Stimulated activated naive CD4-positive, alpha-beta T cell (primary cell): ENCODE measurements at regions not wholly inside any gene's neighbourhood (a gene's known extent, or its start where the extent isn't known, plus 50 kb on each side); places are given as distances from the start of the nearest gene placed in this dataset.

Experiments used
- DNase-seq, 6 experiments: peaks; one replicate each; lab custom pipeline; 2025; lab: John Stamatoyannopoulos, UW

DNA sequence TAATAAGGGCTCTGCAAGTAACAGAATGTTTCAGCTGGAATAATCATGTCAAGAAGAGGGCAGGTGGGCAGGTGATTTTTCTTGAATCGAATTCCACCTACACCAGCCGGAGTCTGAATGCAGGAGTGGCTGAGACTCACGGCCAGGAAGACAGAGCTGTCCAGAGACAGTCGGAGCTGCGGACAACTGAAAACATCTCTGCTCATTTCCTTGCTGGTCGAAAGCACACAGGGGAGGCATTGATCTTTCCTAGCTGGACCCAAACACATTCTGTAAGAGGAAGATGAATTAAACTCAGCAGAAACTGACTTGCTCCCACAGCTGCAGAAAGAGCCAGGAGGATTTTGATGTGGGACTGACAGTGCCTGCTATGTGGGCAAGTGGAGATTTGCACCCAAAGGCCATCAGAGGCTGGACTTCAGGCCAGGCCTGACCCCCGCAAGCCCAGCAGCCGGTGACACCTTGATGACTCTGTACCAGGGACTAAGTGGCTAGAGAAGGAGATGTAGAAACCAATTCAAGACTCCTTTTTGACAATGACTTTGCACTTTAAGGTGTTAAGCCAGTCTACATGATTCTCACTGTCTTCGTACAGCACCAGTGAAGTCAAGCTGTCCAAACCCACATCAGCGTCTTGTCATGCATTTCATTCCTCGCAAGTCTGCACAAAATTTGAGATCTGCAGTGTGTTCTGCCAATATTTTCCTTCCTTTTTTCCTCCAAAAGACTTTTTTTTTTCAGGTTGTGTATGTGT lies 169.4 kb downstream of the TEX36 start:
- DNase-seq: no peak

DNA sequence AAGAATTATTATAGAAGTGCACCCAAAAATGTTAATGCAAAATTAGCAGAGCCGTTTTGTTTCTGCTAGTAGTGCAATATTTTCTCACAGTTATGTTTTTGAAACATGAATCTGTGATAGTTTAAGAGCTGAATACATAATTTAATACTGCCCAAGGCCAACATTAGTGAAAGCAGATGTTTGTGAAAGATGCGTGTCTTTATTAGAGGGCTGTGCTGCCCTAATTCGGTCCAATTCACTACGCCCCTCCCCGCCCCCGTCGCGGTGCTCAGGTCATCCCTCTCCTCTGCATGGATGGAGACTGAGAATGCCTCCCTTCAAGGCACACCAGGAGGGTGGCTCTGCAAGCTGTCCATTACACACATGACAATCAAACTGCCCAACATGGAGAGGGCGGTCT lies 172.0 kb downstream of the TEX36 start:
- DNase-seq: no peak

DNA sequence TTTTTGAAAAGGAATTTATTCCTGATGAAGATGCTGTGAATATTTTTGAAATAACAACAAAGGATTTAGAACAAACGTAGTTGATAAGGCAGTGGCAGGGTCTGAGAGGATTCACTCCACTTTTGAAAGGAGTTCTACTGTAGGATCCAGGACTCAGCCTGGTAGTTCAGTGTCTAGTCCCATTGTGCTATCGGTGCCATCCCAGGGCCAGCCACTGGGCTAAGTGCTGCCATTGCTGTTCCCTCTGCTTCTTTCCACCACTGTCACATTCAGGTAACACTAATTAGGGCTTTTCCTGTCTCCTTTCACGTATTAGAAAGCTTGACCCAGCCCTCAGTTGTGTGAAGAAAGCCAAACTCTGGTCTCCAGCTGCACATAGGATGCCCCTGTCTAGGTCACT lies 177.3 kb downstream of the TEX36 start:
- DNase-seq: no peak

DNA sequence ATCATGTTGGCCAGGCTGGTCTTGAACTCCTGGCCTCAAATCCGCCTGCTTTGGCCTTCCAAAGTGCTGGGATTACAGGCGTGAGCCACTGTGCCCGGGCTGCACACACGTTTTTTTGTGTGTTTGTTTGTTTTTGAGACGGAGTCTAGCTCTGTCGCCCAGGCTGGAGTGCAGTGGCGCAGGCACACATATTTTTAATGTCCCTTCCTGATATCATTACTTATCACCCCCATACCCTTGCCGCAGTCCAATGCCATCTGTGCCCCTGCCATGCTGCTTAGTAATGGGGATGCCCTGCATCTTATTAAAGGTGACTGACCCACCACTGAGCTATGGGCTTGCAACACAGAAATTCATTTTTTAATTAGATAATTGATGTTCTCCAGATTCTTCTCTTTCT lies 180.7 kb downstream of the TEX36 start:
- DNase-seq: no peak

DNA sequence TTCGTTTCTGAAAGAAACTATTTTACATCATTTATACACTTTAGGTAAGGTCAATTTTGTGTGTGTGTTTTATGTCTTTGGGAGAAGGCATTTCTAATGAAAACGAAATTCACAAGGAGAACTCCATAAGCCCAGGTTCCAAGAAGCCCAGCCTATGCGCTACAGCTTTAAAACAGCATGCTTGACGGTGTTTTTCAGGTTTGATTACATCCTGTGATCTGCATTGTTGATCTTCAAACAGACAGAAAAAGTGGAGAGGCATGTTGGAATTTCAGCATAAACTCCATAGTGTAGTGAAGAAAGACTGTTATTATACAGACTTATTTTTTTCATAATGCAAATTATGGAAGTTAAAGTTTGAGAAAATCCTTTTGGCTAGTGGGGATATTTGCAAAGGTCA lies 187.6 kb downstream of the TEX36 start:
- DNase-seq: no peak

DNA sequence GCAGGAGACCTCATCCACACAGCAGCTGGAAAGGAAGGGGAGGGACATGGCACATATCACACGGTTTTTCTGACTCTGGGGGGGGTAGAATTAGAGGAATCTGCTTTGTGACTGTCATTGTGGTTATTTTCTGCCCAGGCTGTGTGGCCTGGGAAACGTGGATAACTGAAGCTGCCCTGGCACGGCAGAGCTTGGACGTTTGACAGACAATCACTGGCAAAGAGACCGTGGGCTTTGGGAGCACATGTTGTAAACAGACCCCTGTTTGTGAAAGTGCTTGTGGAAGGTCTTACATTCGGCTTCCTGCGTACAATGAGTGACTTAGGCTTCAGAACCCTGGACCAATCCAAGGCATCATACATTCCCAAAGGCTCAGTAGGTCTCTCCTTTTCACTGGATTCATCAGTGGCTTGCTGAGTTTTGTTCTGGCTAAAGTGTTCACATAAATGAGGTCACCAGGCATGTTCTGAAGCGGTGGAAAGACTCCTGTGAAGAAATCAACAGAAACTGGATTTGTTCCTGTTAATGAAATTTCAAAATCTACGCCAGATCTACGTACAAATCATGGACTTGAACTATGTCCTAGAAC lies 188.2 kb downstream of the TEX36 start:
- no peak for DNase-seq

DNA sequence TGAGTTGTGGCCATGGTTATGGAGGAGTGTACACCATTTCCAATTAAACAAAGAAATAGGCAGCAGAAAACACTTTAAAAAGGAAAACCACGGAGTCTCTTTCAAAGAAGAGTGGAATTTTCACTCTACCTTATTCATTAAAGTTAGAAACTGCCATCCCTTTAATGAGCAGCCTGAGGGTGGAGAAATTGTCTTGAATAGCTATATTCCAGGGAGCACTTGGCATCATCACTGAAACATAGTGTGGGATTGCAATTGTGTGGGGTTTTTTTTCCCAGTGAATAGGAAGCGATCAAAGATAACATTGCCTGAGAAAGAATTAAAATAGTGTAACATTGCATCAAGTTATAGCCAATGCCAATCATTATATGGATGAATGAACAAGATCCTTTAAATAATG lies 191.6 kb downstream of the TEX36 start:
- DNase-seq: no peak

DNA sequence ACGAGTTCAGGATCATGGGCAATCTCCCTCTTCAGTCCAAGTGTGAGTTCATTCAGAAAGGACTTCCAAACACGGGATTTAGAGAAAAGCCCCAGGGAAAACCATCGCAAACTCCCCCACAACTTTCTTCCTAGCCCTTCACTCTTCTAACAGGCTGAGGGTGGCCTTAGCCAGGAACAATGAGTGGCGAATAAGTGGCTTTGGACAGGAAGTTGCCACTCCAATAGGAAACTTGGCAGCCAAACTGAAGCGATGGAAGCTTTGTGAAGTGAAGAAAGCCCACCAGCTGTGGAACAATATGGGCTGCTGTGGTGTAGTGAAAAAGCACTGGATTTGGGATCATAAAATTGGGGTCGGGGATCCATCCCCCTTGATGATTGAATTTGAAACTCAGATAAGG lies 193.2 kb downstream of the TEX36 start:
- DNase-seq: no peak

DNA sequence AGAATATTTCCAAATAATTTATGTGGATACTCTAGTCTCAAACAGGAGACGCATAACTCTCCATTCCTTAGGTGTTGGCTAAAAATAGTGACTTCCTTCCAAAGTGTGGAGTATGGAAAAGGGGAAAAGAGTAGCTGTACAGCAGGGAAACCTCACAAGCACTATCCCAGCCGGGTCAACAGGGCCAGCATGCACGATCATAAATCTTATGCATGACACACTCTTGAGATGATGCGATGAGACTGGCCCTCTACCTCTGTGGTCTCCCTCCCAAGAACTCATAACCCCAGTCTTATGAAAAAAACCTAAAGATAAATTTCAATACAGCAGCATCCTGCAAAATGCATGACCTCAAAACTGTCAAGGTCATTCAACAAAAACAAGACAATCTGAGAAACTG lies 197.3 kb downstream of the TEX36 start:
- no peak for DNase-seq

DNA sequence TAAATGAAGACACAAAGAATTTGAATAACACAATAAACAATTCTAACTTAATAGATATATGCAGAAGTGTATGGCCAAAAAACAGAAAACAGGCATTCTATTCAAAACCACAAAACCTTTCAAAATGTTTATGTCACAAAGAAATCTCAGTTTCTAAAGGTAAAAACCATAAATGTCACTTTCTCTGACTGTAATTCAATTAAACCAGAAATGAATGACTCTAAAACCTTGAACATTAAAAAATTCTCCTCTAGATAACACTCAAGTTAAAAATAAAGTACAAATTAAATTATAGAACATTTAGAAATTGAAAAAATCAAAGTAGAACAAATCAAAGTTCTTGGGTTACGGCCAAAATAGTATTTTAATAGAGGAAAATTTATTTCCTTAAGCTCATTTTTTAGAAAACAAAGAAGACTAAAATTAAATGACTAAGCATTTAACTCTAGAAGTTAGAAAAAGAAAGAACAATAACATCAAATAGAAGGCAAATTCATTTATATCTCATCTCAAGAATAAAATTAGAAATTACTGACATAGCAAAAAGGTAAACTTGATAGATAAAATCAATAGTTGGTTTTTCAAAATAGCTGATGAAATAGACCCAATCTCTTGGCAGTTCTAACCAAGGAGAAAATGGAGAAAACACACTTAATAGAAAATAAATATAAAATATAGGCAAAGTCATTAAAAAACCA lies 198.8 kb downstream of the TEX36 start:
- no peak for DNase-seq

DNA sequence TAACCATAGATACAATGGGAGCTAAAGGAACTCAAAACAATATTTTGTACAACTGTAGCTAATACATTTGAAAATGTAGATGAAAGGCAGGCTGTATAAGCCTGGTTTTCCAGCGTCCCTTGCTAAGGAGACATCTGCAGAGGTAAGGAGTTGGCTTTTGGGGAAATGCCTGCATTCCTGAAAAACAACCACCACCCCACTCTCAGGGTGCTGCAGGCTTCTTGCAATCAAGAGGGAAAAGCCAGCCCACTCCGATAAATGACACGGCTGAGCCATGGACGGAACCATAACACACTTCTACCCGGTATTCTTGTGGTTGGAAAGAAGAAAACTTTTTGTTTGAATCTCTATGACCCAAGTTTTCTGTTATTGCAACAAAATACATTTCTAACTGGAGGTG lies 200.3 kb downstream of the TEX36 start:
- no peak for DNase-seq

DNA sequence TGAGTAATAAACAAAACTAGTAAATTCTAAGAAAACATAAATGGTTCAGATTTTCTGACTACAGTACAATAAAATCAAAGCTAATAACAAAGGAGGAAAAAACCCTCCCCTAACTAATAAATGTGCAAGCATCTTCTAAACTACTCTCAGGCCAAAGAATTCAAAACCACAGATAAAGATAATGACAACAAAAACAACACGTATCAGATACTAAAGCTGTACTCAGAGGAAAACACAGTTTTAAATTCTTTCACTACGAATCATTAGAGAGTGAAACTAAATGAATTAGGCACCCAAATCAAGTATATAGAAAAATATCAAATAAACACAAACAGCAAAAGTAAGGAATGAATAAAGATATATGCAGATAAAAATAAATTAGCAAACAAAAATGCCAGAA lies 200.9 kb downstream of the TEX36 start:
- DNase-seq: no peak

DNA sequence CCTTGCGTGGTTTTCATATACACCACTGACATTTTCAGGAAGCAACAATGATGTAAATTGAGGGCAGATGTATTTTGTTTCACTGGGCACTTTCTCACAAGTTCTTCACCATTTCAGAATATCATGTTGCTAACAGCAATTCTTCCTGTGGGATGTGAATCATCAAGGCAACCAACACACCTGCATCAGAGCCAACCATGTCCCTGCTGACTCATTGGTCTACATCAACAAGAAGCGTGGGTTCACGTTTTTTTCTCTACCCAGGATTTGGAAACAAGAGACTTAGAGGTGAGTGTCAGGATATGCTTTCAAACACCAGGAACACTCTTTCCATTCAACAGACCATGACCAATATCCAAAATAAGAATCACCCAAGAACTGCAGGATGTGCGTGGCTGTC lies 203.9 kb downstream of the TEX36 start:
- DNase-seq: no peak

DNA sequence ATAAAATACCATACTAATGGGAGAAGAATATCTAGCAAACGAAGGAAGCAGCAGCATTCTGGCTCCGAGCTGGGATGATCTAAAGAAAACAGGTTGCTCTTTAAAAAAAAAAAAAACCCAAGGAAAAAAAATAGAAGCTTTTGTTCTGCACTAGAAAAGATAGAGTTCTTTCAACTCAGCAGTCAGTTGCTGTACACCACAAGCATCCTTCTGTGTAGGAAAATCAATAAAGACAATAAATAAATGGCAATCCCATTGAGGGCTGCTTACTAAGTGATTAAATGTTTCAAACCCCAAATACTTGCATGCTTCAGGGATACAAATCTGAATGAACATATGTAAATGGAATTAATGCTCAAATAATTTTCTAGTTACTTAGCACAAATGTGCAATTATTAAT lies 207.1 kb downstream of the TEX36 start:
- no peak for DNase-seq

DNA sequence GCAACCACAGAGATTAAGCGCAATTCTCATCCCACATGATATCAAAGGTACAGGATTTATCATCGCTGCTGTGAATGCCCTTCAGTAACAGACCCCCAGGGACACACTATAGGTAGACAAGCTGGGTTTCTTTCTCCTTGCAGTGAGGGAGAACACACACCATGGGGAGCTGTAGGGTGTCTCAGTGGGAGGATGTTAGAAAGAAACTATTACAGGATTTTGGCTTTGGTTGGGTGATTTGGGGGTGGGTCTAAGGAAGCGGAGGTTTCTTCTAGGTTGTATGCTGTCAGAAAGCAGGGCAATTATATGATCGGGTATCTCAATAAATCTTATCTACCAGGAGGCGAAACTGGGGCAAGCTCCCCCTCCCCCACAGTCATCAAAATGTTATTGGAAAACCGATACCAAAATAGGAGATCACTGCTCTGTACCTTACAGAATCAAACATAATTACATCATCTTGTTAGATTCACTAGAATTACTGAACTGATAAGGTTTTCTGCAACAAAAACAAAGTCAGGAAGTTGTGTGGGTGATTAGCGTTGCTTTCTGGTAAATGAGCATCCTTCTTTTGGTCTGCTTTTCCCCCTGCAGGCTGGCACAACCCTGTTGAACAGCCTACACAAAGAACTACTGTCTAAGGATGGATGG lies 209.7 kb downstream of the TEX36 start:
- no peak for DNase-seq

DNA sequence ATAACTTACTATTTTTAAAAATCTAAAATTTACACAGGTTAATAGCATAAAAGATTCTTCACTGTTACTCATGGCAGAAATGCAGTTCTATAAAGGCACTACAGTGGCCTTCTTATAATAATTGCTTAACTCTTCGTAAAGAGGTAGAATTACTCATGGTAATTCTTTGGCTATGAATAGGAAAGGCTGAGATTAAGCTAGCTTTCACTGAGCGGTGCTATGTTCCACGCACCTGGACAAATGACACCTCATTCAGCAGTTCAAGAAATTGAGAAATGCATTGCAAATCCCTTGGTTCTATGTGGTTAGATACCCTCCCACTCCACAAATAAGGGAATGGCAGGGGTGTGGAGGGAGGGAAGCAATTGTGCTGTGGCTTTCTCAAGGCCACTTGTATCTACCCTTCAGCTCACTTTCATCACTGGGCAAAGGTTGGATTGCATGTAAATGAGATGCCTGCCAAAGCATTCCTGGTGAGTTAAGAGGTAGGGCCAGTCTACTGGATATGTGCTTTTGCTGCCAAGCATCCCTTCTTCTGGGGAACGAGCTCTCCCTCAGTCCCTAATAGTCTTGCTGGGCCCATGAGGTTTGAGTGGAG lies 210.9 kb downstream of the TEX36 start:
- no peak for DNase-seq

DNA sequence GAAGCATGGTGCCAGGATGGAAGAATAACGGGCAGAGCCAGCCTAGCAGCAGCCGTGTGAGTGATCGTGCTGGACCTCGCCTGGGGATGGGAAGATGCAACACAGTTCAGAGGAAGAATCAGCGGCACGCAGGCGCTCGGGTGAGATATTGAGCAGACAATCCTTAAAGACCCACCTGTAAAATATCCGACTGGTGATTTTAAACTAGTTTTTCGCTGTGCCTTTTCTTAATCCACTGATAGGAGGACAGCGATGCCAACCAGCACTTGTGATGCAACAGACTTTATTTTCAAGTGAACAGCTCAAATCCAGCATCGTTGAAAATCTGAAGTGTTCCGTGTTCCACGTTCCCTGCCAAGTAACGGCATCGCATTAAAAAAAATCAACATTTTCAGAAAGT lies 214.7 kb downstream of the TEX36 start:
- DNase-seq: no peak

DNA sequence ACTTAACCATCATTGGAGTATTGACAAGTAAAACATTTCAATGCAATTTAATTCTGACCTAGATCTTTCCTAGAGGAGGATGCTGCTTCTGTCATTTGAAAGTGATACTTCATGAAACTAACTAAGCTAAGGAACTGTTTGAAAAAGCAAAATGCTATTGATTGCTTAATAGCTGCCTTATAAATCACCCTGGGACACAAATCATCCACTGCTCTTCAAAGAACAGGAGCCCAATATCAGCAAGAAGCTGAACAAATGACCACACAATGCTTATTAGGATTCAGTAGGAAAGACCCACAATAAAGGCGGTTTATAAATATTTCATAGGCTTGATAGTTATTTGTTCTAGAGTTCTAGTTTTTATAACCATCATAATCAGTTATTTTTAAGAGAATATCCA lies 216.3 kb downstream of the TEX36 start:
- DNase-seq: no peak

DNA sequence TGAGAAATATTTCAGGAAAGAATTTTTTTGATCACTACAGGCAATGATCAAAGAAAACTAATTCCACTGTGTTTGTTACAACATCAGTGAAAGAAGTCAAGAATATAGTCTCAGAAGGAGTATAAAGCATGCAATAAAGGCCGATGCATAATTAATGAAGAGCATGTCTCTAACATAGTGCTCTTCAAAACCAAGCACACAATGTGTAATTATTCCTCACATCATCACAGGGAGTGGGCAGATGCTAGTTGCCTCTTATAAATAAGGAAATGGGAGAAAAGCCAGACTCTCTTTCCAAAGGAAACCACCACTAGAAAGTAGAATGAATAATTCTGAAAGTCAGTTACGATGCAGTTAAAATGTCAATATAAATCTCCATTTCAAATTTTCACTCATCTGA lies 220.1 kb downstream of the TEX36 start:
- DNase-seq: no peak

DNA sequence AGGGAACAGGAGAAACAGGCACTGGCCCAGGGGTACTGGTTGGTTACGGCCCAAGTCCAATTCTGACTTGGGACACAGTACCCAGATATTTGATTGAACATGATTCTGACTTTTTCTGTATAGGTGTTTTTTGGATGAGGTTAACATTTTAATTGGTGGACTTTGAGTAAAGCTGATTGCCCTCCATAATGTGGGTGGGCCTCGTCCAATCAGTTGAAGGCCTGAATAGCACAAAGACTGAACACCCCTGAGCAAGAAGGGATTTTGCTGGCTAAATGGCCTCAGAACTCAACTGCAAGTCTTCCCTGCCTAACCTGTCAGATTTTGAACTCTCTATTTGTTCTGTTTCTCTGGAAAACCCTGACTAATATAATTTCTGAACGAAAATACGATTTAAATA lies 222.6 kb downstream of the TEX36 start:
- DNase-seq: no peak

DNA sequence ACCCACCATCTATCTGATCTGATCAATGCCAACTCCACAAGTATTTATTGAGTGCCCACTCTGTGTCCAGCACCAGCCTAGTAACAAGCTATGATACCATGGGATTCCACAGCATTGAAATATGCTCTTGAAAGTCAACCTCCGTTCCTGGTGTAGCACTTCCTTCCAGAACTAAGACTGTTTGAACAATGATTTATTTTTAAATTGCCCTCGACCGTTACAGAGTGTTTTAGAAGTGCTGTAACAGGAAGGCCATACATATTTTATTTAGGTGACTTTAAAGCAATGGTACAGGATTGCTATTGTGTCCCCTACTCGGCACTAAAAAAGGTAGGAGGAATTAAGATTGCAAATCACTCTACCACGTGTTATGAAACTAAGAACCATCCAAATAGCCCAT lies 225.6 kb downstream of the TEX36 start:
- no peak for DNase-seq

DNA sequence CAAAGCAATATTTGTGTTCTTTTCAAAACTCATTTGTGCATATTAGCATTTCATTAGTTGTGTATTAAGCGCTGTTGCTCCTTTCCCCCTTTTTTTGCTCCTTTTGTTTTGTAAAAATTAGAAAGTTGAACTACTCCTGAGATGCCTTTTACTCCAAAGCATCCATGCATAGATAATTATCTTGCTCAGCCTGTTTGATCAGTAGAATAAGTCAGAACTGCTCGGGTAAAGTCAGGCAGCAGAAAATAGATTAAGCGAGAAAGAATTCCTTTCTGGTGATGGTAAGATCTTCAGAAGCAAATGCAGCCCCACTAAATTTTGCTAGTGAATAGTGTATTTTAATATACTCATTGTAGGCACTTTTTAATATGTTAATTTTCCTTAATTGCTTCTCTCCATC lies 227.1 kb downstream of the TEX36 start:
- DNase-seq: no peak

DNA sequence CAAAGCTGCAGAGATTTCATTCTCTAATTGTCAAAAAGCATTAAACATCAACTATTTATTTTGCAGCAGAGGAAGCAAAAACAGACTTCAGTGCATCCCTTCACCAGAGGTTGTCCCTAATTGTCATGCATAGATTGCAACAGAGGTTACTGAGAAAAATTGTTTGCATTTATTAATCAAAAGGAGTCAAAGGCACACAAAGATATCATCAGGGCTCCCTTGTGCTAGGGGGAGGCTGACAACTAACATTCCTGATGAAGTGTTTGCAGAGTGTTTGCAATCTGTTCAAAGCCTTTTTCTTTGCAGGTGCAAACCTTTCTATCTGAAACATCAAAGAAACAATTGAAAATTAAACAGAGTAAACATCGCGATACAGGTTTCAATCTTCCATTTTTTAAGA lies 227.5 kb downstream of the TEX36 start:
- DNase-seq: no peak
